ENCODE measurements at regions not wholly inside any gene's neighbourhood (a gene's known extent, or its start where the extent isn't known, plus 50 kb on each side); places are given as distances from the start of the nearest gene placed in this dataset.

GRCh38 chr9:24359046-24359445, 186.7 kb downstream of the IZUMO3 start:
- Histone ChIP-seq H3K27ac (ENCODE audit: insufficient read depth, low read depth, low read length, poor library complexity, severe bottlenecking) (no peak overlapping the region), H3K4me1 (ENCODE audit: control insufficient read depth, insufficient read depth, low read length) (no peaks in the 10 kb centered on the region), H3K4me3 (ENCODE audit: insufficient read depth, low read depth, low read length) (no peak overlapping the region), H3K36me3 (ENCODE audit: control insufficient read depth, insufficient read depth, low read length) (no peaks in the 10 kb centered on the region), H3K9me3 (ENCODE audit: control insufficient read depth, low read length) (no peaks in the 10 kb centered on the region), H3K27me3 (ENCODE audit: control insufficient read depth, insufficient read depth, low read length, poor library complexity, severe bottlenecking) (no peaks in the 10 kb centered on the region)
- WGBS, 2 experiments, result 95 to 98% methylated on average over 4 to 5 of the region's 5 CpGs

- H3K4me1 ChIP-seq (ENCODE audit: control insufficient read depth, insufficient read depth, low read length), result no peaks in the 10 kb centered on the region
- H3K36me3 ChIP-seq (ENCODE audit: control insufficient read depth, insufficient read depth, low read length), result no peaks in the 10 kb centered on the region
- no peaks in the 10 kb centered on the region for H3K9me3 ChIP-seq (ENCODE audit: control insufficient read depth, low read length)
- H3K27ac ChIP-seq (ENCODE audit: insufficient read depth, low read depth, low read length, poor library complexity, severe bottlenecking), result no peak overlapping the region
- no peaks in the 10 kb centered on the region for H3K27me3 ChIP-seq (ENCODE audit: control insufficient read depth, insufficient read depth, low read length, poor library complexity, severe bottlenecking)
- no peak overlapping the region for H3K4me3 ChIP-seq (ENCODE audit: insufficient read depth, low read depth, low read length)
These were observed 193.7 kb downstream of the IZUMO3 start for GRCh38 chr9:24351973-24352372.

- Histone ChIP-seq H3K27ac (ENCODE audit: insufficient read depth, low read depth, low read length, poor library complexity, severe bottlenecking) (no peak overlapping the region), H3K4me3 (ENCODE audit: insufficient read depth, low read depth, low read length) (no peak overlapping the region), H3K36me3 (ENCODE audit: control insufficient read depth, insufficient read depth, low read length) (no peaks in the 10 kb centered on the region), H3K4me1 (ENCODE audit: control insufficient read depth, insufficient read depth, low read length) (no peaks in the 10 kb centered on the region), H3K9me3 (ENCODE audit: control insufficient read depth, low read length) (no peaks in the 10 kb centered on the region), H3K27me3 (ENCODE audit: control insufficient read depth, insufficient read depth, low read length, poor library complexity, severe bottlenecking) (no peaks in the 10 kb centered on the region)
- WGBS, 2 experiments, result 99 to 100% methylated on average over 2 of the region's 2 CpGs
These were observed 194.4 kb downstream of the IZUMO3 start for GRCh38 chr9:24351258-24351657.

- Histone ChIP-seq H3K27me3 (ENCODE audit: control insufficient read depth, insufficient read depth, low read length, poor library complexity, severe bottlenecking) (no peaks in the 10 kb centered on the region), H3K4me3 (ENCODE audit: insufficient read depth, low read depth, low read length) (no peak overlapping the region), H3K27ac (ENCODE audit: insufficient read depth, low read depth, low read length, poor library complexity, severe bottlenecking) (no peak overlapping the region), H3K9me3 (ENCODE audit: control insufficient read depth, low read length) (no peaks in the 10 kb centered on the region), H3K36me3 (ENCODE audit: control insufficient read depth, insufficient read depth, low read length) (no peaks in the 10 kb centered on the region), H3K4me1 (ENCODE audit: control insufficient read depth, insufficient read depth, low read length) (no peaks in the 10 kb centered on the region)
- WGBS, 2 experiments, result 68 to 89% methylated on average over 1 of the region's 1 CpG
These were observed 203.2 kb downstream of the IZUMO3 start for GRCh38 chr9:24342457-24342856.

GRCh38 chr9:24333629-24334028, 212.1 kb downstream of the IZUMO3 start:
- no peak overlapping the region for H3K27ac ChIP-seq (ENCODE audit: insufficient read depth, low read depth, low read length, poor library complexity, severe bottlenecking)
- no peaks in the 10 kb centered on the region for H3K27me3 ChIP-seq (ENCODE audit: control insufficient read depth, insufficient read depth, low read length, poor library complexity, severe bottlenecking)
- no peaks in the 10 kb centered on the region for H3K9me3 ChIP-seq (ENCODE audit: control insufficient read depth, low read length)
- H3K36me3 ChIP-seq (ENCODE audit: control insufficient read depth, insufficient read depth, low read length), result no peaks in the 10 kb centered on the region
- H3K4me3 ChIP-seq (ENCODE audit: insufficient read depth, low read depth, low read length), result no peak overlapping the region
- no peaks in the 10 kb centered on the region for H3K4me1 ChIP-seq (ENCODE audit: control insufficient read depth, insufficient read depth, low read length)
- WGBS, 2 experiments, result 90 to 93% methylated on average over 2 of the region's 2 CpGs

- no peaks in the 10 kb centered on the region for H3K9me3 ChIP-seq (ENCODE audit: control insufficient read depth, low read length)
- H3K4me3 ChIP-seq (ENCODE audit: insufficient read depth, low read depth, low read length), result no peak overlapping the region
- no peaks in the 10 kb centered on the region for H3K4me1 ChIP-seq (ENCODE audit: control insufficient read depth, insufficient read depth, low read length)
- no peaks in the 10 kb centered on the region for H3K27me3 ChIP-seq (ENCODE audit: control insufficient read depth, insufficient read depth, low read length, poor library complexity, severe bottlenecking)
- WGBS, 2 experiments, result 93 to 94% methylated on average over 4 of the region's 4 CpGs
- no peak overlapping the region for H3K27ac ChIP-seq (ENCODE audit: insufficient read depth, low read depth, low read length, poor library complexity, severe bottlenecking)
- H3K36me3 ChIP-seq (ENCODE audit: control insufficient read depth, insufficient read depth, low read length), result no peaks in the 10 kb centered on the region
These were observed 246.8 kb downstream of the IZUMO3 start for GRCh38 chr9:24298912-24299311.

GRCh38 chr9:24297931-24298330, 247.8 kb downstream of the IZUMO3 start:
- Histone ChIP-seq H3K36me3 (ENCODE audit: control insufficient read depth, insufficient read depth, low read length) (no peaks in the 10 kb centered on the region), H3K4me3 (ENCODE audit: insufficient read depth, low read depth, low read length) (no peak overlapping the region), H3K27ac (ENCODE audit: insufficient read depth, low read depth, low read length, poor library complexity, severe bottlenecking) (no peak overlapping the region), H3K27me3 (ENCODE audit: control insufficient read depth, insufficient read depth, low read length, poor library complexity, severe bottlenecking) (no peaks in the 10 kb centered on the region), H3K9me3 (ENCODE audit: control insufficient read depth, low read length) (no peaks in the 10 kb centered on the region), H3K4me1 (ENCODE audit: control insufficient read depth, insufficient read depth, low read length) (peaks cover 3% of the 10 kb centered on the region)
- WGBS, 2 experiments, result 96 to 100% methylated on average over 2 of the region's 2 CpGs

- peaks cover 3% of the 10 kb centered on the region for H3K4me1 ChIP-seq (ENCODE audit: control insufficient read depth, insufficient read depth, low read length)
- H3K9me3 ChIP-seq (ENCODE audit: control insufficient read depth, low read length), result no peaks in the 10 kb centered on the region
- 71 to 96% methylated on average over 1 of the region's 1 CpG for WGBS, 2 experiments
- no peaks in the 10 kb centered on the region for H3K27me3 ChIP-seq (ENCODE audit: control insufficient read depth, insufficient read depth, low read length, poor library complexity, severe bottlenecking)
- H3K36me3 ChIP-seq (ENCODE audit: control insufficient read depth, insufficient read depth, low read length), result no peaks in the 10 kb centered on the region
- H3K4me3 ChIP-seq (ENCODE audit: insufficient read depth, low read depth, low read length), result no peak overlapping the region
- H3K27ac ChIP-seq (ENCODE audit: insufficient read depth, low read depth, low read length, poor library complexity, severe bottlenecking), result no peak overlapping the region
These were observed 249.6 kb downstream of the IZUMO3 start for GRCh38 chr9:24296124-24296523.

- Histone ChIP-seq H3K4me1 (ENCODE audit: control insufficient read depth, insufficient read depth, low read length) (peaks cover 3% of the 10 kb centered on the region), H3K27me3 (ENCODE audit: control insufficient read depth, insufficient read depth, low read length, poor library complexity, severe bottlenecking) (no peaks in the 10 kb centered on the region), H3K27ac (ENCODE audit: insufficient read depth, low read depth, low read length, poor library complexity, severe bottlenecking) (no peak overlapping the region), H3K36me3 (ENCODE audit: control insufficient read depth, insufficient read depth, low read length) (no peaks in the 10 kb centered on the region), H3K9me3 (ENCODE audit: control insufficient read depth, low read length) (no peaks in the 10 kb centered on the region), H3K4me3 (ENCODE audit: insufficient read depth, low read depth, low read length) (no peak overlapping the region)
- 27 to 28% methylated on average over 3 to 4 of the region's 4 CpGs for WGBS, 2 experiments
These were observed 252.3 kb downstream of the IZUMO3 start for GRCh38 chr9:24293386-24293785.

GRCh38 chr9:24286761-24287160, 258.9 kb downstream of the IZUMO3 start:
- no peaks in the 10 kb centered on the region for H3K9me3 ChIP-seq (ENCODE audit: control insufficient read depth, low read length)
- H3K4me1 ChIP-seq (ENCODE audit: control insufficient read depth, insufficient read depth, low read length), result no peaks in the 10 kb centered on the region
- H3K36me3 ChIP-seq (ENCODE audit: control insufficient read depth, insufficient read depth, low read length), result no peaks in the 10 kb centered on the region
- no peaks in the 10 kb centered on the region for H3K27me3 ChIP-seq (ENCODE audit: control insufficient read depth, insufficient read depth, low read length, poor library complexity, severe bottlenecking)
- 90 to 95% methylated on average over 3 of the region's 3 CpGs for WGBS, 2 experiments
- no peak overlapping the region for H3K4me3 ChIP-seq (ENCODE audit: insufficient read depth, low read depth, low read length)
- no peak overlapping the region for H3K27ac ChIP-seq (ENCODE audit: insufficient read depth, low read depth, low read length, poor library complexity, severe bottlenecking)

- H3K27me3 ChIP-seq (ENCODE audit: control insufficient read depth, insufficient read depth, low read length, poor library complexity, severe bottlenecking), result no peaks in the 10 kb centered on the region
- H3K4me3 ChIP-seq (ENCODE audit: insufficient read depth, low read depth, low read length), result no peak overlapping the region
- no peaks in the 10 kb centered on the region for H3K4me1 ChIP-seq (ENCODE audit: control insufficient read depth, insufficient read depth, low read length)
- H3K27ac ChIP-seq (ENCODE audit: insufficient read depth, low read depth, low read length, poor library complexity, severe bottlenecking), result no peak overlapping the region
- no peaks in the 10 kb centered on the region for H3K9me3 ChIP-seq (ENCODE audit: control insufficient read depth, low read length)
- H3K36me3 ChIP-seq (ENCODE audit: control insufficient read depth, insufficient read depth, low read length), result no peaks in the 10 kb centered on the region
- WGBS, 2 experiments, result 86 to 100% methylated on average over 1 of the region's 1 CpG
These were observed 287.1 kb downstream of the IZUMO3 start for GRCh38 chr9:24258626-24259025.
